Fibroblast of skin of scalp (primary cell): ENCODE measurements at regions not wholly inside any gene's neighbourhood (a gene's known extent, or its start where the extent isn't known, plus 50 kb on each side); places are given as distances from the start of the nearest gene placed in this dataset.

ENCODE experiments used
- DNase-seq: peaks from one replicate; pipeline ENCODE4 v3.0.0-alpha.2; 2013

DNA sequence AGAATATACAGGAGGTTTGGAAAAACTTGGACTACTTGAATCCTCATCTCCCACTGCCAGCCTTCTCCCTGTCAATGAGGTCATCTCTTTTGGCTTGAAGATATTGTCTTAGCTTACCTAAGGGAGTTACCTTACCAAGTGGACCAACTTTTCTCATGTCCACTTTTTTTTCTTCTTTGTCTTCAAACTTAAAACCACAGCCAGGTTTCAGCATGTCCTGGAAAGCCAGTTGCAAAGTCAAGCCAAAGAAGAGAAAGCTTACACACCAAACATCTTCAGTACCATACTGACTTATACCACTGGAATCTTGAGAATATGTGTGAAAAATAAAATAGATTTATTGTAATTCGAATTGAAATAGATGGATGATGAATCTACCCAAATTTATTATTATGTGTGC lies 520.5 kb downstream of the HTR7 start:
- DNase-seq = no peak

DNA sequence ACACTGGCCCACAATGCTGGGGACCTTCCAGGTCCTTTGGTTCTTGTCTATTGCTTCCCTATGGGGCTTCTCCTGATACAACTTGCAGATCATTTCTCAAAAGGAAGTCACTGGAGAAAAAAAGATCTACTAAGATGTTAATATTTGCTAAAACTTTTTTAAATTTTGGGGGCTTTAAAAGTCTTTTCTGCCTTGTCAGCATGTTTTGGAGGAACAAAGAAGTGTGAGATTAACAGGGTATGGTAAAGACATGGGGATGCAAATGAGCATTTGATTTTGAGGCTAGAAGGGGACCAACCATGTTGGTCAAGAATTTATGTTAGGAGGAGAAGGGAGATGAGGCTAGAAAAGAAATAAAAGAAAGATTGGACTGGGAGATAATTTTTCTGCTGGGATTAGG lies 515.4 kb downstream of the HTR7 start:
- no peak for DNase-seq

DNA sequence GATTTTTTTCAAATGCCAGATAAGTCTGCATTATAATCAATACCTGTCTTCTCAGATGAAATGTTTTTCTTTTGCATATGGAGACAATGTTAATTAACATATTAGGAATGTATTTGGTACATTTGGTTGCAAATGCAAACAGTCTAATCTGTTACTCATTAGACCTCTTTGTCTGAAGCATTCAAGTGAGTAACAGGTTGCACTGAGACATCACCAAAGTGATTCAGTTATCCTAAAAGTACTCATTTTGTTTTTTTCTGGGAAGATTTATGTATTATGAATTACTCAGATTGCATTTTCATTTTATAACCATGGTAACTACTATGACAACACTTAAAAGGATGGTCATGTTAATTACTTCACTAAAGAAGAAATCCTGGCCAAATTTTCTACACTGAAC lies 513.6 kb downstream of the HTR7 start:
- DNase-seq = no peak

DNA sequence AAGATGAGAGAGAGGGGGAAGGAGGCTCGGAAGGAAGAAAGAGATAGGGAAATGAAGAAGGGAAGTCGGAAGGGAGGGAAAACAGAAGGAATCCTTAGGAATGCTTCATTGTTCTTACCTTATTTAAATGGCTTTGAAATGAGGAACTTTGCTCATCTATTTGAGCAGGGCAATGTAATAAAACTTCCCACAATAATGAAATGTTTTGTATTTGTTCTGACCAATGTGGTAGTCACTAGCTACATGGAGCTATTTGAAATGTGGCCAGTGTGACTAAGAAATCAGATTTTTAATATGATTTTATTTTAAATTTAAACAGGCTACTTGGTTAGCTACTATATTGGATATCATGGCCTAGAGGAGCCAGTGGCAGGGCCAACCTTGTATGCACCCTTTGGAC lies 510.6 kb downstream of the HTR7 start:
- DNase-seq = no peak

DNA sequence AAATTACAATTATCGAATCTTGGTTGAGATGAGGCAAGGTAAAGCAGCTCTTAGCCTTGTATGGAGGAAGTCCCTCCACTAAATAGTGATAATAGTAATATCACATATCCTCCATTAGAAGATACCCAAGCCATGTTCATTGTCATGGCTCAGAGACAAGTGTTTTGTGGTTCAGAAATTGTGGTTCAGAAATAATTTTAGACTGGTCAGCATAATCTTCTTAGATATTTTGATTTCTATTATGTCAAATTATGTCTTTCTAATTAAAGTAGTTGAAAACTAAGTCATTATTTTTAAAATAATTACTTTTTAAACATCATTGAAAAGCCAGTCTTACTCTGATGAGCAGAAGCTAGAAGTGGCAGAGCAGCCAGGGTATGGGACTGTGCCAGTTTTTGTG lies 507.7 kb downstream of the HTR7 start:
- DNase-seq = no peak

DNA sequence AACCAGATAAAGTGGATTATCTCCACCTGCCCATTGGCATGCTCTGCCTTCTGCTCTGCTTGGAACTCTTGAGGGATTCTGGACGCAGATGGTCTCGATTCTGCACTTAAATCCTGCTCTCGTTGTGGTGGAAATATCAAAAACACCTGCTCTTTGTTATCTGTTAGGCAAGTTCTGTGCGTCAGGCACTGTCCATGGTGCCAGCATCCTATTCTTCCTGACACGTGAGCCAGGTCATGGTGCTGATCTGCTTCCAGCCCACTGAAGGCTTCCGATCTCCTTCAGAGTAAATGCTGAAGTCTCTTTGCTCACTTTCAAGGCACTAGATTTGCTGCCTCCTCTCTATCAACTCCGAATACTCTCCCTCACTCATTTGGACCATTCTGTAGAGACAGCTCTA lies 505.6 kb downstream of the HTR7 start:
- DNase-seq = no peak

DNA sequence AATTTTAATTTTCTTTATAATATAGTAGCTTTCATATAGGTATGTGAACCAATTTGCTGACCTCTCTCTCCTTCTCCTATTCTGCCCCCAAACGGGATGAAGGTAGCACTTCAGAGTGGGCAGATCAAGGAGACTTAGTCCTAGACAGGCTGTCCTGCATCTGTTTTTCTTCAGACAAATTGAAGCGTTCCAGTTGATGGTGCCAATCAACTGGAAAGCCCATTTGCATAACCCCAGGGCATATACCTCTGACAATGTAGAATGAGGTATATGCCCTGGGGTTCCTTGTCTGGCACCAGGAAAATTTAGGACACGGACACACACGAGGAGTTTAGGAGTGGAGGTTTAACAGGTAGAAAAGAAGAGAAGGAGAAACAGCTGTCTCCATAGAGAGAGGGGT lies 502.9 kb downstream of the HTR7 start:
- DNase-seq = no peak

DNA sequence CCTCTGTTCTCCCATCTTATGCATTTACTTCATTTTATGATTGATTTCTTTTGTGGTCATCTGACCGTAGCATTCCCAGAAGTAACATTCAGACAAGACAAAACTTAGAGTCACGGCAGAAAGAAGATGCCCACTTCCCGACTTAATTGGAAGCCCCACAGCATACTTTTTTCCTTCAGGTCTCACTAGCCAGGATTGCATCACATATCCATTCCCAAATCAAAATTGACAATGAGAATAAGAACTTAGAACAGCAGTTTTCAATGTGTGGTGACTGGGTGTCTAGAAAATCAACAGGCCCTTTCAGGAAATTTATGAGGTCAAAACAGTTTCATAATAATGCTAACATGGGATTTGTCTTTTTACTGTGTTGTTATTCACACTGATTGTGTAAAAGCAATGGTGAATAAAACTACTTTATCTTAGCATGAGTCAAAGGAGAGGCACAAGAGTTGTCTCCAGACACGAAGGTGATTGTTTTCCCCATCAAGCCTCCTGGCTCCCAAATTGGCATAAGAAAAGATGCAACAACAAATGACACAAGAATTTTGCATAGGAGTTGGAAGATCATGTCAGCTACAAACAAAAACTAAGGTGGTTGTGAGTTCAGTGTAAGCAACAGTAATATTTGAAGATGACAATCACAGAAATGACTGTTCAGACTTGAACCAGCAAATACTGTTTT lies 493.9 kb downstream of the HTR7 start:
- no peak for DNase-seq

DNA sequence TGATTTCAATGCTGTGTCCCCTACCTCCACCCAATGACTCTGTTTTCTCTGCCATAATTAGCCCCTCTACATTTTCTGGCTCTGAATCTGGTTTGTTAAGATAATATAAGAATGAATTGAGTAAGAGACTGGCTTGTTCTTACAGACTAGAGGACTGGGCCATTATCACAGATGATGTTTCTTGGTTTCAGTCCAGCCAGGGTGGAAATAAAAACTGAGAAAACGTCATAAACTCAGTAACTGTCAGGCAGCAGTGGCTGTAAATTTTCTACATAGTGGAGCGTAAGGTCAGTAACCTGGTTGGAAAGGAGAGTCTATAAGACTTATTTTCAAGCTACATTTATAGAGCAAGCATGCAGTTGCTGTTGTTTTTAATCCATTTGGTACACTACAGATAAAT lies 485.4 kb downstream of the HTR7 start:
- no peak for DNase-seq

DNA sequence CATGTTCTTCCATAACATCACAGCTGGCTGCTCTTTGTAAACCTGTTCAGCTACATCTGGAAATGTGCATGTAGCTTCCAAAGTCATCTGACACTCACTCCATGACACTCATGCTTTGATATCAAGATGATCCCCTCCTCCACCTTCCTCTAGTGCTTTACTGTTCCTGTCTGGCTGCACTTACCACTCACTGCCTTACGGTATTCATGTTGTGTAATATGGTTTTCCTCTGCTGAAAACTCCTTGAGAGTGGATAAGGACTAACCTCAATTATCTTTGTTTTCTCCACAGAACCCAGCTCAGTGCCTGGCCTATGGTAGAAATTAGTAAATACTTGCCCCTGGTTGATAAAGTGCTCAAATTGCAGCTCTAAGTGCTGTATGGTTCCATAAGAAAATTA lies 483.9 kb downstream of the HTR7 start:
- no peak for DNase-seq

DNA sequence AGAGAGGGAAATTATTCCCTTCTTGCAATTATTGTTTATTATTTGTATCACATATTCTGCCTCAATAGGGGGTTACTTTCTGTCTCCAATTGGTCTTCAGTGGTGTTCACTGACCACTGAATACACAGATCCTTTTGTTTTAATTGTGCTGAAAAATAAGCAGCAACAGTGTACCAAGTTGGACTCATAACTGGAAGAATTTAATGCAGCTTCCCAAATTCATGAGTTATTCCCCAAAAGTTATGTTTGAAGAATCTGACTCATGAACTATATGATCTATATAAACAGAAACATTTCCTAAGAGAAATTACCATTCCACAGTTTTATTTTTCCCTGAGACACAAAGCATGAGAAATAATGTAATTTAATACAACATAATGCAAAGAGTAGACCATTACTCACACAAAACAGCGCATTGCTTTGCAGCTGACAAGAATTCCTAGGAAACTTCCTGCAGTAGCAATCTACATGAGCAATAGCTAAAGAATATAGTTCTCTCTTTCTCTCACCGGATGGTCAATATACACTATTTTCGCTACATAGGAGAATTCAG lies 479.2 kb downstream of the HTR7 start:
- peak; percentile 85 for DNase-seq

DNA sequence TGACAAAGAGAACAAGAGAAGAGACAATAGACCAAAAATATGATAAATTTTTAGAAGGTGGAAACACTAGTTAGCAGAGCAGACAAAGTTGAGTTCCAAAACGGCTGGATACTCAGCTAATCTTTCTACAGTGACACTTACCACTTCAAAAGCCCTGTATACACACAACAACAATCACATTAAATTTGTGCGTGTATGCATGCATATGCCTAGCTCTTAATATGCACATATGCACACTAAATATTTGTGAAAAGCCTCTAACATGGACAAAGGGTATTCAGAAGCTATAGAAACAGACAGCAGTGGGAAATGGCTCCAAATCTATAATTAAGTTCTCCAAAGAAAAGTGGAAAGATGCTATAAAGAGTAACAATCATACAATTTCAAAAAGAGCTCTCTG lies 476.4 kb downstream of the HTR7 start:
- DNase-seq = no peak

DNA sequence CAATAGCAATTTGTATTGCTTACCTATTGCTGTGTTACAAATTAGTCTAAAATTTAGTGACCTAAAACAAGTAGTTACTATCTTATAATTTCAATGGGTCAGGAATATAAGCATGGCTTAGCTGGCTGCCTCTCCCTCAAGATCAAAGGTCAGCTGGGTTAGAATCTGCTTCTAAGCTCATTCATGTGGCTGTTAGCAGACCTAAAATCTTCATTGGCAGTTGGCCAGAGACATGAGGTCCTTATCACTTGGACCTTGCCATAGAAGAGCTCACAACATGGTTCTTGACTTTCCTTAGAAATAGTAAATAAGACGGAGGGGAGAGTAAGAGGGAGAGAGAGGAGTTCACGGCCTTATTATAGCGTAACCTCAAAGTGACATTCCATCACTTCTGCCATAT lies 468.0 kb downstream of the HTR7 start:
- DNase-seq = no peak

DNA sequence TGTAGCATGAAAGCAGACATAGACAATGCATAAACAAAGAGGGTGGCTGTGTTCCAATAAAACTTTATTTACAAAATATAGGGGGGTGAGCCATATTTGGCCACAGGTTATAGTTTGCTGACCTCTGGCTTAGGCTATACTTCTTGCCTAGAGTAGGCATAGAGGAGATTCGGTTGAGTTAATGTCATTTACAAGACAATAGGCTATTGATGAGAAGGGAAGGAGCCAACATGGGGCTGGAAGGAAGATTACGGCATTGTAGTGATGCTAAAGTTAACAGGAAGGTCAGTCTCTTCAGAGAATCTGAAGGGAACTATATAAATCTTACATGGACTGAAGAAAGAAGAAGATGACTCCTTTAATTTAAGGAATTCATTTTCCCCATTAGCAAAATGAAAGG lies 463.5 kb downstream of the HTR7 start:
- DNase-seq = no peak

DNA sequence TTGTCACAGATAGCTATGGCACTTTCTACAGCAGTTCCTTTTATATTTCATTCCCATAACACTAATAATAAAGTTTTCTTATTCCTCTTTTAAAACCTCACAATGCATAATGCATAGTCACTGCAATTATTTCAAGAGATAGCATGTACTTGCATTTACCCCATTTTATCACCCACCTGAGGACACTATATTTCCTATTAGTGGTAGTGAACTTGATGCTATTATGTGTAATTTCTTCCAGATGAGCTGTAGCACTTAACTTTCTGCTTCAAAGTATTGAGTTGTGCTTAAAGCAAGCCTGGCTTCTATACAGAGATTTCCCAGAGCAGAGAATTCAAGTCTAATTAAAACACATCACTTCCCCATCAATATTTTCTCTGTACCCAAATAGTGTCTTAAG lies 461.1 kb downstream of the HTR7 start:
- DNase-seq = no peak

DNA sequence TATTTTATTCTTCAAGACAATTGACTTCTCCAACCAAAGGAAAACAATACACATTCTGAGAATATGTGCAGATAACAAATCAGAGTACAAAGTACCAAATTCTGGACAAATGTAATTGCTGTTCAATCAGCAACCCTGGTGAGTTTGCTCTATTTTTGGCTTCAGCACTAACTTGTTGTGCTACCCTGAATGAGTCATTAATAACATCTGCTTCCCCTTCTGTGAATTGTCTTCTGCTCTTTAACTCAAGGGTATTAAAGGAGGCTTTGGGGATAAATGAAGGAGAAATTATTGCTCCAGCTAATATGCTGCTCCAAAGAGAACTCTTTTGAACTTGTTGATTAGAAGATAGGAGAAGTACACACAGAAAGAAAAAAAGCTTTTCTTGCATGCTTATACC lies 459.3 kb downstream of the HTR7 start:
- DNase-seq = no peak

DNA sequence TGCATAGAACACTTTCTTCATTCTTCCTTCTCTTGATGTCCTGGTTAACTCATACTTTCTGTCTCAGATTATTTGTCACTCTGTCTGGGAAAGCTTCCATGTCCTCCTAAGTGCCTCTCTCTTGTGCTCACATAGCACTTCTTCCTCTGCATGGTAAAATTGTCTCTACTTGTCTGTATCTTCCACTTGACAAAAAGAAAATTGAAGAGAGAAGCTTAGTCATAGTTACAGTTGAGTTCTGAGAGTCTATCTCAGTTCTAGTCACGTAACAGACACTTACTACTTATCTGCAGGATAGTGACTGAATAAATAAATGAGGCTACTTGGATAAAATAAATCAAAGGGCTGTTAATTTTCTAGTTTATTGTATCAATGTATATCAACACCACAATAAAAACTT lies 458.1 kb downstream of the HTR7 start:
- no peak for DNase-seq

DNA sequence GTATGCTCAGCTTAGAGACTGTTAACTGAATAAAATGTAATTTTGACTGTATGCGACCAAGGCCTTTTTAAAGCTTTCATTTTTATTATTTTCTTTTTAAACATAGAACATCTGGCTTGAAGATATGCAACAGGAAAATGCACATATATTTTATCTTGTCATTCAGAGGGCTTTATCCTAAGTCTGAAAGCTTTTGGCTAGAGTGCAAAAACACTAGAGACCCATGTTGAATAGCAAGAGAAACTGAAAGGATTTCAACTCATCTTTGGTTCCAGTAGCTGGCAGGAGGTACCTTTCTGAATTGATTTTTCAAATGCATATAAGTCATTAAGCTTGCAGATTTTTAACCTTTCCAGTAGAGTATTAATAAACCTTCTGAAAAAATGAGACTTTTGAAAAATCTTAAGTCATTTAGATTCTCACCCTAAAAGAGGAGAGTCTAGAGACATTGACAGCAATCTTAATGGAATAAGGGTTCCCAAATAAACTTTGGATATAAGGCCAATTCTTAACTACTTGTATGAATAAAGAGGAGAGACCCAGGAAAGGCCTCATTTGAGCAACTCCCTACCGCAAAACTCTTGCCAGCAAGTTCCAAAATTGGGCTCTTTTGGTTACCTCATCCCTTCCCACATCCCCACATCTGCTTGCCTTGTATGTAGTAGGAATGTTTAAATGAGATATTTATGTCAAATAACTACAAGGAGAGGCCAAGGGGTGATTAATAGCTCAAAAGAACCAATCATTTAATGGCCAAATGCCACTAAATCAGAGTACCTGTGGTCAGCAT lies 454.4 kb downstream of the HTR7 start:
- no peak for DNase-seq

DNA sequence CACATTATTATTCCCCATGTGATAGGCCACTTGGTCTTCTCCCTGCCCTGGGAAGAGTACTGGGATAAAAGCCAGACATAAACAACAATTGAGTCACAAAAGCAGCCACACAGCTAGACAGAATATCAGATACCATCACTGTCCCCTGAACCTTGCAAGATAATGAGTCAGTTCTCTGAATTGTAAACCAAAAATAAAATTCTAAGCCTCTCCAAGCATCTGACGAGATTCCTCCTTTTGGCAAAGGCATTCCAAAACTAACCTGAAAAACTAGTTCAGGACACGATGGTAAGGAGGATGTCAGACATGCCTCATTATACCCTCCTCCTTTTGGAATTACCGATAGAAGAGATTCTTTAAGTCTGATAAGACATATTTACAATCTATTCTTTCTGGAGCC lies 450.7 kb downstream of the HTR7 start:
- DNase-seq = peak; percentile 70

DNA sequence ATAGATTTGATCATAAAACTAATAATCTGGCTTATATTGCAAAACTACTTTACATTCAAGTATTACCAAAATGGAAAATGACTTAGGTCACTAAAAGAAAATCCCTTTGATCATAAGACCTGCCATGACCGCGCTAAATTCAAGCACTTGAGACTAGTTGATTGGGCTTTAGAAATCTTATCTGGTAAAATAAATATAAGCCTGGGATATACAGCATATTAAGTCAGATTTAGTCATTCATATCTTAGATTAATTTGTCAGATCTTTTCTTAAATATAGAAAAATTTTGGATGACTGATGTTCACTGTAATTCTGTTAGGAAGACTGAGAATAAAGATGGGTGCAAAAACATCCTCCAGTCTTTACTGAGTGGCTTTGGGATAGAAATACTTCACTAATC lies 450.0 kb downstream of the HTR7 start:
- no peak for DNase-seq

DNA sequence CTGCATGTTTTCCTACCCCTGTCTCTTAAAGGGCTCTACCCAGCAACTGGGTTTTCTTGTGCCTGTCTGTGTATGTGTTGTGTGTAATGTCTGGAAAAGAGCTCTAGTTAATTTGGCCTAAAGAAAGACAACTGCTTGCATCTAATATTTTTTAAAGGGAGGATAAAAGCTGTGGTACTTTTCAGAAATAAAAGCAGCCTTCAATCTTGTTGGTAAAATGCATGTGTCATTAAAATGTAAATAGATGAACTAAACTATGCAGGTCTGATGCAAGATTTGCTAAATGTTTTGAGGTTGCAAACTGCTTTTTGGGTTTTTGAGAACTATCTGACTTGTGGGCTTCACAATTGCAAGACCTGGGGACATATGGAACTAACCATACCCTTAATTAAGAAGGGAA lies 445.3 kb downstream of the HTR7 start:
- DNase-seq = no peak

DNA sequence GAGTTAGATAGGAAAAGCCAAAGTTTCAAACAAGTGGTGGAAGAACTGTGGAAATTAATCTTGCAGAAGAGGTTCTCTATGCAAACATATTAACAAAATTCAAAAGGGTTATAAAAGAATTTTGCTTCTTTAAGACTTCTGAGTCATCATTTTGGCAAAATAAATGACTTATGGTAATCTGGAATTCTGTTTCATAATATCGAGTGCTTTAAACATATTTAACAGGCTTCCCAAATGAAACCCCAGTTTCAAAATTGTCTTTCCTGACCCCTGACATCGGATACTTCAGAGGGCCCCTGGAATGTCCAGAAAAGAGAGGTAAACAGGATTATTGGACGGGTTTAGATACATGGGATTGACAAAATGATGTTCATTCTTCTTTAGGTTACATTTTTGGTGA lies 444.6 kb downstream of the HTR7 start:
- peak; percentile 44 for DNase-seq

DNA sequence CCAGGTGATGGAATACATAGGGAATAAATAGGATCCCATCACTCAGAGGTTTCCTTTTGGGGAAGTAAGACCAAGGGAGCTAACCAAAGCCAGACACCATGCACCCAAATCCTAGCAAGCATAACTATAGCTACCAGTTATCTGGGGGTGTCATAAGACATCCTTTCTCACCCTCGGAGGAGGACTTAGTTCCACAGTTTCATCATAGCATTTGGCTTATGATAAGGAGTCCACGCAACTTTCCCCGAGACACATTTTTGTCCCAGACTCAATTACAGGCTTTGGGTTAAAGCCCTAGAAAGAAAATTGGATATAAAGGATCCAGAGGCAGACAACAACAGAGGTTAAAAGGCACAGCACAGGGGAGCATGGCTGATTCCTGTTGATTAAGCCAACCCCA lies 442.9 kb downstream of the HTR7 start:
- DNase-seq = no peak

DNA sequence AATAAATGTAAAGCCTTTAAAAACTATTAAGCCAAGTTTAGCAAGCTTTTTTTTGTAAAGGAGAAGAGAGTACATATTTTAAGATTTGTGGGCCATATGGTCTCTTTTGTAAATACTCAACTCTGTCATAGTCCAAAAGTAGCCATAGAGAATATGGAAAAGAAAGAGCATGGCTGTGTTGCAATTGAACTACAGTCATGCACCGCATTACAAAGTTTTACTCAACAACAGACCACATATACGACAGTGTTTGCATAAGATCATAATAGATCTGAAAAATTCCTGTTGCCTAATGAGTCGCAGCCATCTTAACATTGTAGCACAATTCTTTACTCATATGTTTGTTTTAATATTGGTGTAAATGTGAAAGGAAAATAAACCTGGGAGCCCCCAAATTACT lies 440.8 kb downstream of the HTR7 start:
- peak; percentile 67 for DNase-seq
